ENCODE measurements at regions not wholly inside any gene's neighbourhood (a gene's known extent, or its start where the extent isn't known, plus 50 kb on each side); places are given as distances from the start of the nearest gene placed in this dataset.

- no peak overlapping the region for H2AFZ ChIP-seq
- no peaks in the 10 kb centered on the region for H3K27me3 ChIP-seq (ENCODE audit: control insufficient read depth, insufficient read depth, low read length)
- TF ChIP-seq, protein P1, sequence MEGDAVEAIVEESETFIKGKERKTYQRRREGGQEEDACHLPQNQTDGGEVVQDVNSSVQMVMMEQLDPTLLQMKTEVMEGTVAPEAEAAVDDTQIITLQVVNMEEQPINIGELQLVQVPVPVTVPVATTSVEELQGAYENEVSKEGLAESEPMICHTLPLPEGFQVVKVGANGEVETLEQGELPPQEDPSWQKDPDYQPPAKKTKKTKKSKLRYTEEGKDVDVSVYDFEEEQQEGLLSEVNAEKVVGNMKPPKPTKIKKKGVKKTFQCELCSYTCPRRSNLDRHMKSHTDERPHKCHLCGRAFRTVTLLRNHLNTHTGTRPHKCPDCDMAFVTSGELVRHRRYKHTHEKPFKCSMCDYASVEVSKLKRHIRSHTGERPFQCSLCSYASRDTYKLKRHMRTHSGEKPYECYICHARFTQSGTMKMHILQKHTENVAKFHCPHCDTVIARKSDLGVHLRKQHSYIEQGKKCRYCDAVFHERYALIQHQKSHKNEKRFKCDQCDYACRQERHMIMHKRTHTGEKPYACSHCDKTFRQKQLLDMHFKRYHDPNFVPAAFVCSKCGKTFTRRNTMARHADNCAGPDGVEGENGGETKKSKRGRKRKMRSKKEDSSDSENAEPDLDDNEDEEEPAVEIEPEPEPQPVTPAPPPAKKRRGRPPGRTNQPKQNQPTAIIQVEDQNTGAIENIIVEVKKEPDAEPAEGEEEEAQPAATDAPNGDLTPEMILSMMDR (IDR thresholded peaks at IDR 0.05) = no peak
- H3K36me3 ChIP-seq (ENCODE audit: control insufficient read depth, insufficient read depth, low read length) = no peaks in the 10 kb centered on the region
- no peak overlapping the region for H3K27ac ChIP-seq
- no peaks in the 10 kb centered on the region for H3K79me2 ChIP-seq
- H3K4me3 ChIP-seq (ENCODE audit: low read depth, low read length) = no peak overlapping the region
- H3K9me3 ChIP-seq (ENCODE audit: control insufficient read depth, low read length) = no peaks in the 10 kb centered on the region
- H3K9ac ChIP-seq = no peak overlapping the region
- H3K4me1 ChIP-seq = no peaks in the 10 kb centered on the region
- no peak overlapping the region for H3K4me2 ChIP-seq (ENCODE audit: low read length)
Observed at GRCh38 chr6:68256391-68256790, 378.7 kb upstream of the ADGRB3 start.

DNA sequence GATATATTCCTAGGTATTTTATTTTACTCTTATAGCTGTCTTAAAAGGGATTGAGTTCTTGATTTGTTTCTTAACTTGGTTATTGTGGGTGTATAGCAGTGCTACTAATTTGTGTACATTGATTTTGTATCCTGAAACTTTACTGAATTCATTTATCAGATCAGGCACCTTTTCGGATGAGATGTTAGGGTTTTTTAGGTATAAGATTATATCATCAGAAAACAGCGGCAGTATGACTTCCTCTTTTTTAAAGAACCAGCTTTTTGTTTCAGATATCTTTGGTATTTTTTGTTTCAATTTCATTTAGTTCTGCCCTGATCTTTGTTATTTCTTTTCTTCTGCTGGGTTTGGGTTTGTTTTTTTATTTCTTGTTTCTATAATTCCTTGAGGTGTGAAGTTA lies 382.4 kb upstream of the ADGRB3 start:
- Histone ChIP-seq H3K27ac (no peak overlapping the region), H3K36me3 (ENCODE audit: control insufficient read depth, insufficient read depth, low read length) (no peaks in the 10 kb centered on the region), H2AFZ (no peak overlapping the region), H3K9ac (no peak overlapping the region), H3K9me3 (ENCODE audit: control insufficient read depth, low read length) (no peaks in the 10 kb centered on the region), H3K79me2 (no peaks in the 10 kb centered on the region), H3K4me1 (no peaks in the 10 kb centered on the region), H3K27me3 (ENCODE audit: control insufficient read depth, insufficient read depth, low read length) (no peaks in the 10 kb centered on the region), H3K4me3 (ENCODE audit: low read depth, low read length) (no peak overlapping the region), H3K4me2 (ENCODE audit: low read length) (no peak overlapping the region)
- TF ChIP-seq, protein P1 (IDR thresholded peaks at IDR 0.05) = no peak

- Histone ChIP-seq H2AFZ (no peak overlapping the region), H3K36me3 (ENCODE audit: control insufficient read depth, insufficient read depth, low read length) (no peaks in the 10 kb centered on the region), H3K9ac (no peak overlapping the region), H3K4me1 (no peaks in the 10 kb centered on the region), H3K79me2 (no peaks in the 10 kb centered on the region), H3K4me2 (ENCODE audit: low read length) (no peak overlapping the region), H3K4me3 (ENCODE audit: low read depth, low read length) (no peak overlapping the region), H3K9me3 (ENCODE audit: control insufficient read depth, low read length) (no peaks in the 10 kb centered on the region), H3K27ac (no peak overlapping the region), H3K27me3 (ENCODE audit: control insufficient read depth, insufficient read depth, low read length) (no peaks in the 10 kb centered on the region)
- TF ChIP-seq, protein P1 (IDR thresholded peaks at IDR 0.05) = no peak
Observed at GRCh38 chr6:68247782-68248181, 387.3 kb upstream of the ADGRB3 start.

- H2AFZ ChIP-seq = no peak overlapping the region
- no peak overlapping the region for H3K27ac ChIP-seq
- H3K79me2 ChIP-seq = no peaks in the 10 kb centered on the region
- no peaks in the 10 kb centered on the region for H3K27me3 ChIP-seq (ENCODE audit: control insufficient read depth, insufficient read depth, low read length)
- no peaks in the 10 kb centered on the region for H3K36me3 ChIP-seq (ENCODE audit: control insufficient read depth, insufficient read depth, low read length)
- H3K4me2 ChIP-seq (ENCODE audit: low read length) = no peak overlapping the region
- H3K4me3 ChIP-seq (ENCODE audit: low read depth, low read length) = no peak overlapping the region
- TF ChIP-seq, protein P1 (IDR thresholded peaks at IDR 0.05) = no peak
- H3K9ac ChIP-seq = no peak overlapping the region
- H3K9me3 ChIP-seq (ENCODE audit: control insufficient read depth, low read length) = no peaks in the 10 kb centered on the region
- H3K4me1 ChIP-seq = no peaks in the 10 kb centered on the region
Observed at GRCh38 chr6:68240726-68241125, 394.4 kb upstream of the ADGRB3 start.

- Histone ChIP-seq H3K9me3 (ENCODE audit: control insufficient read depth, low read length) (no peaks in the 10 kb centered on the region), H3K79me2 (no peaks in the 10 kb centered on the region), H3K4me3 (ENCODE audit: low read depth, low read length) (no peak overlapping the region), H3K36me3 (ENCODE audit: control insufficient read depth, insufficient read depth, low read length) (no peaks in the 10 kb centered on the region), H3K4me2 (ENCODE audit: low read length) (no peak overlapping the region), H3K27me3 (ENCODE audit: control insufficient read depth, insufficient read depth, low read length) (no peaks in the 10 kb centered on the region), H2AFZ (no peak overlapping the region), H3K4me1 (no peaks in the 10 kb centered on the region), H3K27ac (no peak overlapping the region), H3K9ac (no peak overlapping the region)
- TF ChIP-seq, protein P1 (IDR thresholded peaks at IDR 0.05) = no peak
Observed at GRCh38 chr6:68239034-68239433, 396.0 kb upstream of the ADGRB3 start.
